NCI-H1930 (cell line): ENCODE measurements at regions not wholly inside any gene's neighbourhood (a gene's known extent, or its start where the extent isn't known, plus 50 kb on each side); places are given as distances from the start of the nearest gene placed in this dataset.

Experiments
- DNase-seq, 2 experiments: peaks; one replicate each; lab custom pipeline; 2025; lab: John Stamatoyannopoulos, UW

GRCh38 chr5:69030358-69031062 lies 63.3 kb upstream of the SLC30A5 start:
- DNase-seq, result no peak

GRCh38 chr5:69032009-69032408 lies 61.8 kb upstream of the SLC30A5 start:
- DNase-seq, result no peak

- no peak for DNase-seq
These were observed 60.1 kb upstream of the SLC30A5 start for GRCh38 chr5:69033690-69034089.

GRCh38 chr5:69034898-69035297 lies 58.9 kb upstream of the SLC30A5 start:
- DNase-seq, result no peak

GRCh38 chr5:69035665-69036064 lies 58.1 kb upstream of the SLC30A5 start:
- no peak for DNase-seq

GRCh38 chr5:69038539-69038938 lies 55.3 kb upstream of the SLC30A5 start:
- DNase-seq, result no peak

GRCh38 chr5:69039829-69040228 lies 54.0 kb upstream of the SLC30A5 start:
- no peak for DNase-seq

- no peak for DNase-seq
These were observed 51.3 kb upstream of the SLC30A5 start for GRCh38 chr5:69042500-69042899.

GRCh38 chr5:69042915-69043654 lies 50.7 kb upstream of the SLC30A5 start:
- DNase-seq, result peak; percentile 46 to 62

GRCh38 chr5:69043655-69043996 lies 50.2 kb upstream of the SLC30A5 start:
- no peak for DNase-seq
